WERI-Rb-1 (cell line): ENCODE measurements at regions not wholly inside any gene's neighbourhood (a gene's known extent, or its start where the extent isn't known, plus 50 kb on each side); places are given as distances from the start of the nearest gene placed in this dataset.

Experiments used
- DNase-seq: peaks from one replicate; pipeline ENCODE4 v3.0.0-alpha.2; 2020
- H3K27ac ChIP-seq: fragments of 250-450 bp; sonication (Bioruptor Pico); 2 replicates; pipeline ENCODE4 v1.5.1; 2020; ENCODE audit warnings: mild to moderate bottlenecking, moderate library complexity
- H3K27me3 ChIP-seq: fragments of 250-450 bp; sonication (Bioruptor Pico); 2 replicates; pipeline ENCODE4 v1.5.1; 2021; ENCODE audit warnings: mild to moderate bottlenecking, low read depth, moderate library complexity; ENCODE audit not compliant: insufficient read depth, severe bottlenecking
- H3K36me3 ChIP-seq: fragments of 250-450 bp; sonication (Bioruptor Pico); 2 replicates; pipeline ENCODE4 v1.5.1; 2020; ENCODE audit warnings: mild to moderate bottlenecking, moderate library complexity
- H3K4me3 ChIP-seq: 2 replicates; pipeline ENCODE4 v1.5.1; 2011; ENCODE audit warnings: low read depth, mild to moderate bottlenecking, control low read depth, low read length
- H3K9me3 ChIP-seq: fragments of 250-450 bp; sonication (Bioruptor Pico); 2 replicates; pipeline ENCODE4 v1.5.1; 2021; ENCODE audit warnings: mild to moderate bottlenecking, moderate library complexity; ENCODE audit not compliant: severe bottlenecking
- TF ChIP-seq, protein P1 (sequence below): IDR thresholded peaks from 2 replicates; pipeline ENCODE4 v1.5.1; 2011; ENCODE audit warnings: low read depth, mild to moderate bottlenecking, control low read depth, inconsistent platforms, low read length

GRCh38 chr4:23323436-23323835 is 566.4 kb downstream of the PPARGC1A start:
- H3K27me3 ChIP-seq, result no peaks in the 10 kb centered on the region
- H3K27ac ChIP-seq, result no peak overlapping the region
- H3K9me3 ChIP-seq, result no peaks in the 10 kb centered on the region
- no peak overlapping the region for H3K4me3 ChIP-seq
- TF ChIP-seq, protein P1, sequence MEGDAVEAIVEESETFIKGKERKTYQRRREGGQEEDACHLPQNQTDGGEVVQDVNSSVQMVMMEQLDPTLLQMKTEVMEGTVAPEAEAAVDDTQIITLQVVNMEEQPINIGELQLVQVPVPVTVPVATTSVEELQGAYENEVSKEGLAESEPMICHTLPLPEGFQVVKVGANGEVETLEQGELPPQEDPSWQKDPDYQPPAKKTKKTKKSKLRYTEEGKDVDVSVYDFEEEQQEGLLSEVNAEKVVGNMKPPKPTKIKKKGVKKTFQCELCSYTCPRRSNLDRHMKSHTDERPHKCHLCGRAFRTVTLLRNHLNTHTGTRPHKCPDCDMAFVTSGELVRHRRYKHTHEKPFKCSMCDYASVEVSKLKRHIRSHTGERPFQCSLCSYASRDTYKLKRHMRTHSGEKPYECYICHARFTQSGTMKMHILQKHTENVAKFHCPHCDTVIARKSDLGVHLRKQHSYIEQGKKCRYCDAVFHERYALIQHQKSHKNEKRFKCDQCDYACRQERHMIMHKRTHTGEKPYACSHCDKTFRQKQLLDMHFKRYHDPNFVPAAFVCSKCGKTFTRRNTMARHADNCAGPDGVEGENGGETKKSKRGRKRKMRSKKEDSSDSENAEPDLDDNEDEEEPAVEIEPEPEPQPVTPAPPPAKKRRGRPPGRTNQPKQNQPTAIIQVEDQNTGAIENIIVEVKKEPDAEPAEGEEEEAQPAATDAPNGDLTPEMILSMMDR, result no peak
- DNase-seq, result no peak
- no peaks in the 10 kb centered on the region for H3K36me3 ChIP-seq

DNA sequence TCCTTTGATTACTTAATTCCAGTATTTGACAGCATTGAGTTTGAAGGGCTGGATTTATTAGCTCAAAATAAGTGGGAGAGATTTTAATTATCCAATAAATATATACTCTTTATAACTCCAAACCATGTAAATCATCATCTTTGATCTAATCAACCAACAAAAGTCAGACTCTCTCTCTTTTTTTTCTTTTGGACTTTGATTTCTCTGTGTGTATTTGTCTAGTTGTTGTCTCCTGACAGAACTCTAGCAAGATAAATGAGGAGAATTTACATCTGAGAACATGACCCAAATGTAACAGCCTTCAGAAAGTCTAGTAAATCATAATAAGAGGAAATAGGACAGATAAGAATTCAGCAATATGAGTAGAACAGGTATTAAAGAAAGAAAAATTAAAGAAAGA is 567.1 kb downstream of the PPARGC1A start:
- TF ChIP-seq, protein P1, result no peak
- H3K36me3 ChIP-seq, result no peaks in the 10 kb centered on the region

DNA sequence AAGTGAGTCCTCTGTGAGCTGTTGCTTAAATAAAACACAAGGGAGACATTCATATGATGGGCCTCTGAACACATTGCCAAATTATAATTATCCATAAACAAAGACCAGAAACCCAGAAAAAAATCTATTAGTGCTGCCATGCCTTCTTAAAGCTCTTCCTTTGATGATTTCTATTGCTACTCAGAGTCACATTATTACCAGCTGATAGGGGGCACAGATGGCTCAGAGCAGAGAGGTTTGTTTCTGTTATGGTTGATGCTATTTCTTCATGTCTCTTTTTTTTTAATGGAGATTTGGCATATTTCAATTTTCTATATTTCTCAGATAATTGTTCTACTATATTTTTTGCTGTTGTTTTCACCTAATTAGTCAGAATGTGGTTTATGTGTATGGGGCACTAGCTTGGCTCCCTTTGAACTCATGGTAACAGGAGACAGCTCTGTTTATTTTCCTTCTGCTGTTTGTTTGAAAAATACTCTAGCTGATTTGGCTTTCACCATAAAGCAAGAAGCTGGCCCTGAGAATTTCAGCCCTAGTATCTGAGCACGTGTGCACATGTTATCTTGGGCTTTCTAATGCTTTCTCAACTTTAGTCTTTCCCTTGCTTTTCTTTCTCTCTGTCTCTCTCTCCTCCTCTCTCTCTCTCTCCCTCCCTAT is 568.8 kb downstream of the PPARGC1A start:
- Histone ChIP-seq H3K9me3 (no peaks in the 10 kb centered on the region), H3K4me3 (no peak overlapping the region), H3K36me3 (no peaks in the 10 kb centered on the region), H3K27ac (no peak overlapping the region), H3K27me3 (no peaks in the 10 kb centered on the region)
- no peak for DNase-seq
- TF ChIP-seq, protein P1, result no peak

More for the DNA sequence above, 567.1 kb downstream of the PPARGC1A start:
- DNase-seq, result no peak
- Histone ChIP-seq H3K9me3 (no peaks in the 10 kb centered on the region), H3K4me3 (no peak overlapping the region), H3K27me3 (no peaks in the 10 kb centered on the region), H3K27ac (no peak overlapping the region)

DNA sequence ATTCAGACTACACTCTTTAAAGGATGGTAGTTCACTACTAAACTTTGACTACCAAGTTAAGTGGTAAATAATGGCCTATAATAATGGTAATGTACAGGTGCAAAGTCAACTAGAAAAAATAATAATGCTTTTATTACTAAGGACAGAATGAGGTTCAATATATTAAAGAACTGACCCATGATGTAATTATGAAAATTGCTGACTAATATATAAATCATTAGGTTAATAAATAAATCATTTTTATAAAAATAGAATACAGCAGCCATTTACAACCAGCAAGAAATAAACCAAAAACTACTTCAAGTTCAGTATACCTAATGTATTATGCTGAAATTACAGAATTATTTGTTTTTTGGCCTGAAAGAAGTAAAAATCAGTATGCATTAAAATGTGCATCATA is 577.2 kb downstream of the PPARGC1A start:
- Histone ChIP-seq H3K36me3 (no peaks in the 10 kb centered on the region), H3K27ac (no peak overlapping the region), H3K9me3 (no peaks in the 10 kb centered on the region), H3K4me3 (no peak overlapping the region), H3K27me3 (no peaks in the 10 kb centered on the region)
- TF ChIP-seq, protein P1, result no peak
- no peak for DNase-seq

GRCh38 chr4:23311983-23312382 is 577.9 kb downstream of the PPARGC1A start:
- DNase-seq, result no peak
- Histone ChIP-seq H3K9me3 (no peaks in the 10 kb centered on the region), H3K4me3 (no peak overlapping the region), H3K27me3 (no peaks in the 10 kb centered on the region), H3K36me3 (no peaks in the 10 kb centered on the region), H3K27ac (no peak overlapping the region)
- TF ChIP-seq, protein P1, result no peak

- TF ChIP-seq, protein P1, result no peak
- Histone ChIP-seq H3K9me3 (no peaks in the 10 kb centered on the region), H3K27me3 (no peaks in the 10 kb centered on the region), H3K27ac (no peak overlapping the region), H3K36me3 (no peaks in the 10 kb centered on the region), H3K4me3 (no peak overlapping the region)
- DNase-seq, result no peak
Observed at GRCh38 chr4:23305026-23305425, 584.8 kb downstream of the PPARGC1A start.
